ENCODE measurements at regions not wholly inside any gene's neighbourhood (a gene's known extent, or its start where the extent isn't known, plus 50 kb on each side); places are given as distances from the start of the nearest gene placed in this dataset.
"Not testable (repeated sequence)": the region's sequence is repeated elsewhere in the genome, so short reads cannot be mapped to it uniquely, and the experiment has no call there.

- no peak for TF ChIP-seq CTCF (IDR thresholded peaks at IDR 0.05; ENCODE audit: low read depth, low read length)
- DNase-seq = no peak
- H3K36me3 ChIP-seq = no peaks in the 10 kb centered on the region
- peaks cover 14% of the 10 kb centered on the region for H3K27me3 ChIP-seq
- H3K4me3 ChIP-seq (ENCODE audit: low read depth, low read length) = no peak overlapping the region
- no peaks in the 10 kb centered on the region for H3K9me3 ChIP-seq
- H3K4me1 ChIP-seq = no peaks in the 10 kb centered on the region; the same call in 1 of the 2 replicates
These were observed 416.8 kb upstream of the ASIC2 start for GRCh38 chr17:33709881-33710280.

- peak; percentile 25; the same call in 1 of the 2 replicates for TF ChIP-seq CTCF (IDR thresholded peaks at IDR 0.05; ENCODE audit: low read depth, low read length)
- H3K4me1 ChIP-seq = no peaks in the 10 kb centered on the region; the same call in 1 of the 2 replicates
These were observed 419.0 kb upstream of the ASIC2 start for GRCh38 chr17:33712120-33712519.

GRCh38 chr17:33716957-33717356, 423.9 kb upstream of the ASIC2 start:
- peaks cover 19% of the 10 kb centered on the region for H3K27me3 ChIP-seq
- H3K9me3 ChIP-seq = no peaks in the 10 kb centered on the region
- no peak for DNase-seq
- H3K4me3 ChIP-seq (ENCODE audit: low read depth, low read length) = no peak overlapping the region
- H3K36me3 ChIP-seq = no peaks in the 10 kb centered on the region
- H3K4me1 ChIP-seq = no peaks in the 10 kb centered on the region
- TF ChIP-seq CTCF (IDR thresholded peaks at IDR 0.05; ENCODE audit: low read depth, low read length) = no peak

More at GRCh38 chr17:33712120-33712519, 419.0 kb upstream of the ASIC2 start:
- H3K36me3 ChIP-seq = no peaks in the 10 kb centered on the region
- H3K27me3 ChIP-seq = peaks cover 19% of the 10 kb centered on the region
- no peak for DNase-seq
- no peak overlapping the region for H3K4me3 ChIP-seq (ENCODE audit: low read depth, low read length)
- no peaks in the 10 kb centered on the region for H3K9me3 ChIP-seq

GRCh38 chr17:33723736-33724135, 430.6 kb upstream of the ASIC2 start:
- H3K4me3 ChIP-seq (ENCODE audit: low read depth, low read length); H3K36me3 ChIP-seq; H3K9me3 ChIP-seq; DNase-seq; H3K4me1 ChIP-seq: not testable (repeated sequence)
- H3K27me3 ChIP-seq = peaks cover 24% of the 10 kb centered on the region

GRCh38 chr17:33725675-33726271, 432.7 kb upstream of the ASIC2 start:
- Histone ChIP-seq H3K36me3 (no peaks in the 10 kb centered on the region), H3K4me1 (no peaks in the 10 kb centered on the region; the same call in 1 of the 2 replicates), H3K4me3 (ENCODE audit: low read depth, low read length) (no peak overlapping the region), H3K9me3 (no peaks in the 10 kb centered on the region), H3K27me3 (peaks cover 38% of the 10 kb centered on the region)
- peak; percentile 90 for TF ChIP-seq CTCF (IDR thresholded peaks at IDR 0.05; ENCODE audit: low read depth, low read length)
- DNase-seq = peak; percentile 67

GRCh38 chr17:33730131-33730530, 437.0 kb upstream of the ASIC2 start:
- no peak for DNase-seq
- Histone ChIP-seq H3K36me3 (no peaks in the 10 kb centered on the region), H3K27me3 (peaks cover 49% of the 10 kb centered on the region), H3K9me3 (no peaks in the 10 kb centered on the region), H3K4me3 (ENCODE audit: low read depth, low read length) (no peak overlapping the region), H3K4me1 (no peaks in the 10 kb centered on the region)
- TF ChIP-seq CTCF (IDR thresholded peaks at IDR 0.05; ENCODE audit: low read depth, low read length) = no peak
